GM23248 (cell line): ENCODE measurements at regions not wholly inside any gene's neighbourhood (a gene's known extent, or its start where the extent isn't known, plus 50 kb on each side); places are given as distances from the start of the nearest gene placed in this dataset.
"Not testable (repeated sequence)": the region's sequence is repeated elsewhere in the genome, so short reads cannot be mapped to it uniquely, and the experiment has no call there.

Experiments
- DNase-seq: peaks from one replicate; pipeline ENCODE4 v3.0.0-alpha.2; 2015
- H2AFZ ChIP-seq: fragments of 200-600 bp; sonication (generic); 2 replicates; pipeline ENCODE4 v1.6.1; 2016; ENCODE audit warnings: antibody characterized with exemption
- H3F3A ChIP-seq: fragments of 200-600 bp; sonication (generic); 2 replicates; pipeline ENCODE4 v1.6.1; 2016; ENCODE audit warnings: mild to moderate bottlenecking, antibody characterized with exemption, mixed run types; ENCODE audit not compliant: insufficient read depth
- H3K27ac ChIP-seq: fragments of 200-600 bp; sonication (generic); 2 replicates; pipeline ENCODE4 v1.5.1; 2016; ENCODE audit warnings: mild to moderate bottlenecking
- H3K27me3 ChIP-seq: fragments of 200-600 bp; sonication (generic); replicated peaks from 2 replicates; pipeline ENCODE4 v1.6.1; 2016; ENCODE audit warnings: mild to moderate bottlenecking; ENCODE audit not compliant: insufficient read depth
- H3K36me3 ChIP-seq: fragments of 200-600 bp; sonication (generic); 2 replicates; pipeline ENCODE4 v1.6.1; 2016; ENCODE audit warnings: low read depth, mild to moderate bottlenecking
- H3K4me1 ChIP-seq: fragments of 200-600 bp; sonication (generic); 2 replicates; pipeline ENCODE4 v1.6.1; 2016; ENCODE audit warnings: mild to moderate bottlenecking; ENCODE audit not compliant: insufficient read depth
- H3K4me2 ChIP-seq: fragments of 200-600 bp; sonication (generic); one replicate; pipeline ENCODE4 v1.6.1; 2016; ENCODE audit warnings: mild to moderate bottlenecking; ENCODE audit not compliant: unreplicated experiment
- H3K4me3 ChIP-seq: fragments of 200-600 bp; sonication (generic); 2 replicates; pipeline ENCODE4 v1.5.1; 2016; ENCODE audit warnings: mild to moderate bottlenecking
- H3K79me2 ChIP-seq: fragments of 200-600 bp; sonication (generic); 2 replicates; pipeline ENCODE4 v1.6.1; 2016; ENCODE audit warnings: mild to moderate bottlenecking; ENCODE audit not compliant: insufficient read depth
- H3K9ac ChIP-seq: fragments of 200-600 bp; sonication (generic); 2 replicates; pipeline ENCODE4 v1.6.1; 2016; ENCODE audit warnings: mild to moderate bottlenecking
- H3K9me2 ChIP-seq: fragments of 200-600 bp; sonication (generic); 2 replicates; pipeline ENCODE4 v1.6.1; 2016; ENCODE audit warnings: mixed run types, mild to moderate bottlenecking, moderate library complexity; ENCODE audit not compliant: insufficient read depth
- H3K9me3 ChIP-seq: fragments of 200-600 bp; sonication (generic); one replicate; pipeline ENCODE4 v1.6.1; 2017; ENCODE audit warnings: low read depth
- H4K20me1 ChIP-seq: fragments of 200-600 bp; sonication (generic); 2 replicates; pipeline ENCODE4 v1.6.0; 2016; ENCODE audit not compliant: insufficient read depth
- EZH2 ChIP-seq: fragments of 200-600 bp; sonication (generic); IDR thresholded peaks from 2 replicates; pipeline ENCODE4 v1.6.1; 2018; ENCODE audit warnings: antibody characterized with exemption, mild to moderate bottlenecking; ENCODE audit not compliant: insufficient read depth, poor library complexity, severe bottlenecking
- EZH2phosphoT487 ChIP-seq: fragments of 200-600 bp; sonication (generic); IDR thresholded peaks from 2 replicates; pipeline ENCODE4 v1.6.1; 2018; ENCODE audit warnings: antibody characterized with exemption, moderate library complexity, mild to moderate bottlenecking, low read depth; ENCODE audit not compliant: insufficient read depth
- WGBS, 2 experiments: methylation state at CpG; one replicate each; pipeline ENCODE4 v1.1.6; 2015 to 2017; ENCODE audit warnings: low lambda C conversion rate in 2 of 2, low coverage in 1 of 2; ENCODE audit errors: missing lambda C conversion rate in 2 of 2; 5-methylcytosine and 5-hydroxymethylcytosine counted together
- in situ Hi-C: fragments of 300-500 bp; cut with MboI; formaldehyde crosslinking; loops from 2 replicates; pipeline ENCODE4 v1.15.0; 2020

DNA sequence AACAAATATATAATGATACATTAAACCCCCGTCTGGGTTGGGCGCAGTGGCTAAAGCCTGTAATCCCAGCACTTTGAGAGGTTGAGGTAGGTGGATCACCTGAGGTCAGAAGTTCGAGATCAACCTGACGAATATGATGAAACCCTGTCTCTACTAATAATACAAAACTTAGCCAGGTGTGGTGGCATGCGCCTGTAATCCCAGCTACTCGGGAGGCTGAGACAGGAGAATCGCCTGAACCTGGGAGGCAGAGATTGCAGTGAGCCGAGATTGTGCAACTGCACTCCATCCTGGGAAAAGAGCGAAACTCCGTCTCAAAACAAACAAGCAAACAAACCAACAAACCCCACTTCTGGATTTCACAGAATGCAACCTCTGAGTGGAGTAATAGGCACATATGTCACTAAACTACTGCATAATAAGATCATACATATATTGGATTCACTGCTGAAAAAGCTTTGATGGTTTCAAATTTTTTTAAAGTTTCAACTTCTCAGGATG lies 718.2 kb downstream of the SI start:
- no peak overlapping the region for H3K9ac ChIP-seq
- no peak for DNase-seq
- H3K4me2 ChIP-seq: no peak overlapping the region
- H3K79me2 ChIP-seq: no peaks in the 10 kb centered on the region
- in situ Hi-C loops: no loop called here
- no peak overlapping the region for H2AFZ ChIP-seq
- no peaks in the 10 kb centered on the region for H4K20me1 ChIP-seq
- 69 to 73% methylated on average over 10 of the region's 10 CpGs for WGBS, 2 experiments
- no peaks in the 10 kb centered on the region for H3K4me1 ChIP-seq
- no peaks in the 10 kb centered on the region for H3K9me2 ChIP-seq
- no peaks in the 10 kb centered on the region for H3K36me3 ChIP-seq
- H3K9me3 ChIP-seq: no peaks in the 10 kb centered on the region
- H3F3A ChIP-seq: no peaks in the 10 kb centered on the region
- no peak overlapping the region for H3K27ac ChIP-seq
- no peak overlapping the region for H3K4me3 ChIP-seq
- TF ChIP-seq EZH2phosphoT487 (no peak), EZH2 (no peak)
- no peaks in the 10 kb centered on the region for H3K27me3 ChIP-seq

DNA sequence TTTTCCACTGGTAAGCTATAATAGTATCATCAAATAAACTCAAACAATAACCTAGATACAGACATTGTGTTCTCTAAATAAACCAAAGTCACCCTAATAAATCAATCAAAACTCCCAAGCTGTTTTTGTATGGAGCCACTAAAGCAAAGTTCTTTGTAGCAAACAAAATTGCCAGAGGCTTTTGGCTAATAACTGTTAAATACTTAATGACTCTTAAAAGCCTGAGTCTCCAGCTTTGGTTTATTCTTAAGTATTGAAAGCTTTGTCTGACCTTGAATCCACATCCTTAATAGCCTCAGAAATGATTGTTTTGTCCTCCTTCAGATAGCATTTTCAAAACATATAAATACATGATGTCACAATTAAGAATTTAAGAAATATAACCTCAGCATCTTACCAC lies 725.3 kb downstream of the SI start:
- no peak for DNase-seq
- Histone ChIP-seq H4K20me1 (no peaks in the 10 kb centered on the region), H3K4me2 (no peak overlapping the region), H3K27ac (no peak overlapping the region), H3K4me3 (no peak overlapping the region), H3K9ac (no peak overlapping the region), H3K36me3 (no peaks in the 10 kb centered on the region), H3K9me2 (no peaks in the 10 kb centered on the region), H3K79me2 (no peaks in the 10 kb centered on the region), H3K9me3 (no peaks in the 10 kb centered on the region), H3K4me1 (no peaks in the 10 kb centered on the region), H3F3A (no peaks in the 10 kb centered on the region), H2AFZ (no peak overlapping the region), H3K27me3 (no peaks in the 10 kb centered on the region)
- in situ Hi-C loops: no loop called here
- no peak for TF ChIP-seq EZH2

DNA sequence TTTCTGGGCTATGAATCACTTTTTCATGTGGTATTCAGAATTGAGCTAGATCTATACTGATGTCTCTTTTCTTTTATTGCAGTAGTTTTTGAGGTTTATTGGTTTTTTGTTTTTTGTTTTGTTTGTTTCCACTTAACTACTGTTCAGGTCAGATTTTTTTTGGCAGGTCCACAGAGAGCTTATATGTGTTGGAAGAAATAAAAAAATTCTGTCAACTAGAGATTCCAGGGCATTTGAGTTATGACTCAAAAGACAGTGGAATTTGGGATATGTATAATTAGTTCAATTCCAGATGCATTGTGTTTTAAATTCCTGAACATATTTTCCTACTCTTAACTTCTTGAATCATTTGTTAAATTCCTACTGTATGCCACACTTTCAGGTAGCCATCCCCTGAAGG lies 727.2 kb downstream of the SI start:
- H3K4me3 ChIP-seq: no peak overlapping the region
- in situ Hi-C loops: no loop called here
- no peak overlapping the region for H3K4me2 ChIP-seq
- TF ChIP-seq EZH2 (no peak), EZH2phosphoT487 (no peak)
- H3F3A ChIP-seq: no peaks in the 10 kb centered on the region
- DNase-seq: peak; percentile 4
- no peaks in the 10 kb centered on the region for H3K4me1 ChIP-seq
- H3K9ac ChIP-seq: no peak overlapping the region
- H3K27me3 ChIP-seq: no peaks in the 10 kb centered on the region
- no peaks in the 10 kb centered on the region for H3K9me2 ChIP-seq
- H3K9me3 ChIP-seq: no peaks in the 10 kb centered on the region
- H3K27ac ChIP-seq: no peak overlapping the region
- H4K20me1 ChIP-seq: no peaks in the 10 kb centered on the region
- H2AFZ ChIP-seq: no peak overlapping the region
- H3K79me2 ChIP-seq: no peaks in the 10 kb centered on the region
- no peaks in the 10 kb centered on the region for H3K36me3 ChIP-seq

DNA sequence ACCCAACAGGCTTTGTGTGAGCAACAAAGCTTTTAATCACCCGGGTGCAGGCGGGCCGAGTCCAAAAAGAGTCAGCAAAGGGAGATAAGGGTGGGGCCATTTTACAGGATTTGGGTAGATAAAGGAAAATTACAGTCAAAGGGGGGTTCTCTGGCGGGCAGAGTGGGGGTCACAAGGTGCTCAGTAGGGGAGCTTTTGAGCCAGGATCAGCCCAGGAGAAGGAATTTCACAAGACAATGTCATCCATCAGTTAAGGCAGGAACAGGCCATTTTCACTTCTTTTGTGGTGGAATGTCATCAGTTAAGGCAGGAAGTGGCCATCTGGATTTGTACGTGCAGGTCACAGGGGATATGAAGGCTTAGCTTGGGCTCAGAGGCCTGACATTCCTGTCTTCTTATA lies 736.1 kb downstream of the SI start:
- not testable (repeated sequence) for H3K4me2 ChIP-seq, H3K27me3 ChIP-seq

DNA sequence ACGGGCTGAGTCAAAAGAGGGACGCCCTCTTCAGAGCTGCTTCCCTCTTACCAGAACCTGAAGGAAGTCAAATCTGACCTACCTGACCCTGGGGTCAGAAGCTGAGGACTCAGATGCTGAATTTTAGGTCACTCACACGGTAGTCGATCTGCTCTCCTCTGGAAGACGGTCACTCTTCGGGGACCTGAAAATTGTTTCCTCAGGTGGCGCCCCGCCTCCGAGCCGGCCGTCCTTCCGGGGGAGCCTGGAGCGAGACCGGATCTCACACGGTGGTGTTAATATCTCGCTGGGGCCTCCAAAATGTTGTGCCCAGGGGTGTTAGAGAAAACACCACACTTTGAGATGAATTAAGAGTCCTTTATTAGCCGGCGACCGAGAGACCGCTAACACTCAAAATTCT lies 737.2 kb downstream of the SI start:
- Histone ChIP-seq H3K4me2 (no peak overlapping the region), H3K9me3 (no peaks in the 10 kb centered on the region), H3K27ac (no peak overlapping the region), H3K9me2 (no peaks in the 10 kb centered on the region), H3K79me2 (no peaks in the 10 kb centered on the region), H3K4me1 (no peaks in the 10 kb centered on the region), H2AFZ (no peak overlapping the region), H3F3A (no peaks in the 10 kb centered on the region), H3K27me3 (no peaks in the 10 kb centered on the region), H3K4me3 (no peak overlapping the region), H3K9ac (no peak overlapping the region), H3K36me3 (no peaks in the 10 kb centered on the region), H4K20me1 (no peaks in the 10 kb centered on the region)
- WGBS, 2 experiments: 77 to 84% methylated on average over 20 of the region's 20 CpGs
- in situ Hi-C loops: no loop called here
- TF ChIP-seq EZH2phosphoT487 (no peak), EZH2 (no peak)
- no peak for DNase-seq

More for the DNA sequence above, 736.1 kb downstream of the SI start:
- DNase-seq, H3F3A ChIP-seq, in situ Hi-C loops, H3K79me2 ChIP-seq, H3K36me3 ChIP-seq, H2AFZ ChIP-seq, H4K20me1 ChIP-seq, H3K9ac ChIP-seq, H3K9me2 ChIP-seq, H3K4me1 ChIP-seq, H3K9me3 ChIP-seq, H3K27ac ChIP-seq, H3K4me3 ChIP-seq: not testable (repeated sequence)
- WGBS, 2 experiments: 67 to 69% methylated on average over 5 of the region's 5 CpGs
